H1 (cell line): ENCODE measurements at regions not wholly inside any gene's neighbourhood (a gene's known extent, or its start where the extent isn't known, plus 50 kb on each side); places are given as distances from the start of the nearest gene placed in this dataset.

Source experiments
- CTCF ChIA-PET: fragments of 300-600 bp; sonication (Branson Sonifier 250); formaldehyde crosslinking; loops from one replicate; lab custom pipeline; 2021; ENCODE audit not compliant: partially characterized antibody; lab: Charles Lee
- POLR2A ChIA-PET: fragments of 300-600 bp; sonication (Branson Sonifier 250); formaldehyde crosslinking; loops from one replicate; lab custom pipeline; 2021; ENCODE audit warnings: inconsistent platforms; ENCODE audit not compliant: partially characterized antibody; lab: Charles Lee
- DNase-seq, 2 experiments: peaks; one replicate each; pipeline versions ENCODE4 v3.0.0 to v3.0.0-alpha.2; 2010 to 2022; ENCODE audit warnings: low spot score in 2 of 2, low read depth in 1 of 2, mixed read lengths in 1 of 2
- FAIRE-seq: peaks from 2 replicates; lab custom pipeline; 2011; peaks lifted over from hg19 to GRCh38; lab: Jason Lieb, UNC
- H2AFZ ChIP-seq: 2 replicates; pipeline ENCODE4 v1.8.1; 2012; ENCODE audit warnings: low read length, inconsistent platforms
- H2AK5ac ChIP-seq: 2 replicates; pipeline ENCODE4 v1.6.1; 2013; ENCODE audit warnings: low read depth, low read length
- H2BK120ac ChIP-seq: replicated peaks from 2 replicates; pipeline ENCODE3; 2013; ENCODE audit warnings: low read depth, low read length, inconsistent platforms
- H2BK12ac ChIP-seq: 2 replicates; pipeline ENCODE4 v1.6.1; 2013; ENCODE audit warnings: low read depth, low read length
- H2BK15ac ChIP-seq: 2 replicates; pipeline ENCODE4 v1.6.1; 2013; ENCODE audit warnings: low read length
- H2BK20ac ChIP-seq: 2 replicates; pipeline ENCODE4 v1.6.1; 2013; ENCODE audit warnings: low read length
- H2BK5ac ChIP-seq: 2 replicates; pipeline ENCODE4 v1.6.1; 2013; ENCODE audit warnings: low read depth, low read length
- H3K14ac ChIP-seq: 2 replicates; pipeline ENCODE4 v1.6.1; 2013; ENCODE audit warnings: inconsistent platforms; ENCODE audit not compliant: insufficient read length
- H3K18ac ChIP-seq: 2 replicates; pipeline ENCODE4 v1.6.1; 2013; ENCODE audit warnings: low read length; ENCODE audit errors: extremely low read depth
- H3K23ac ChIP-seq: 2 replicates; pipeline ENCODE4 v1.6.1; 2013; ENCODE audit warnings: inconsistent platforms; ENCODE audit not compliant: insufficient read length
- H3K23me2 ChIP-seq: 2 replicates; pipeline ENCODE4 v1.6.1; 2013; ENCODE audit warnings: low read depth, low read length
- H3K27ac ChIP-seq: 2 replicates; pipeline ENCODE4 v1.6.1; 2011; ENCODE audit warnings: low read depth, low read length, inconsistent platforms
- H3K27me3 ChIP-seq, 4 experiments: replicated peaks in 1 of 4; 1 replicate in 1 of 4; 2 replicates in 3 of 4; pipeline versions ENCODE4 v1.6.1 to v1.8.1; 2011 to 2013; ENCODE audit warnings: low read length in 3 of 4, mild to moderate bottlenecking in 3 of 4, inconsistent platforms in 2 of 4, mixed read lengths in 2 of 4, moderate library complexity in 1 of 4; ENCODE audit not compliant: control insufficient read depth in 3 of 4, insufficient read depth in 3 of 4; ENCODE audit errors: extremely low read depth in 1 of 4
- H3K36me3 ChIP-seq, 4 experiments: 2 replicates each; pipeline versions ENCODE4 v1.6.1 to v1.8.1; 2011 to 2013; ENCODE audit warnings: mild to moderate bottlenecking in 4 of 4, low read length in 3 of 4, moderate library complexity in 2 of 4, control low read depth in 1 of 4, inconsistent platforms in 1 of 4; ENCODE audit not compliant: insufficient read depth in 4 of 4, control insufficient read depth in 2 of 4
- H3K4ac ChIP-seq: replicated peaks from 2 replicates; pipeline ENCODE3; 2013; ENCODE audit warnings: low read length, low read depth, mixed read lengths, inconsistent platforms; ENCODE audit not compliant: insufficient read length
- H3K4me1 ChIP-seq, 4 experiments: replicated peaks in 1 of 4; 1 replicate in 1 of 4; 2 replicates in 3 of 4; pipeline versions ENCODE4 v1.6.1 to v1.8.1; 2011 to 2013; ENCODE audit warnings: low read length in 3 of 4, inconsistent platforms in 2 of 4, mixed read lengths in 1 of 4; ENCODE audit not compliant: insufficient read depth in 4 of 4, control insufficient read depth in 3 of 4
- H3K4me2 ChIP-seq, 2 experiments: 2 replicates each; pipeline versions ENCODE4 v1.6.1 to v1.8.1; 2011 to 2013; ENCODE audit warnings: low read depth in 2 of 2, low read length in 2 of 2, control low read depth in 1 of 2, inconsistent platforms in 1 of 2, mild to moderate bottlenecking in 1 of 2; ENCODE audit not compliant: insufficient read depth in 1 of 2
- H3K4me3 ChIP-seq, 4 experiments: fragments of 200-600, 300-600 bp in 1 of 4; sonication (generic), shearing (Covaris generic), sonication (Bioruptor Twin) in 1 of 4; 2 replicates each; pipeline versions ENCODE4 v1.5.1 to v1.8.1; 2011 to 2016; ENCODE audit warnings: low read length in 4 of 4, low read depth in 3 of 4, control low read depth in 2 of 4, inconsistent platforms in 2 of 4, mild to moderate bottlenecking in 2 of 4, mixed read lengths in 1 of 4, moderate library complexity in 1 of 4; ENCODE audit not compliant: insufficient read depth in 2 of 4; ENCODE audit errors: extremely low read depth in 1 of 4
- H3K56ac ChIP-seq: replicated peaks from 2 replicates; pipeline ENCODE3; 2013; ENCODE audit warnings: low read depth, mild to moderate bottlenecking, mixed read lengths, low read length, inconsistent platforms; ENCODE audit not compliant: insufficient read length
- H3K79me1 ChIP-seq: 2 replicates; pipeline ENCODE4 v1.6.1; 2013; ENCODE audit warnings: low read depth, low read length, control low read depth
- H3K79me2 ChIP-seq, 2 experiments: 2 replicates each; pipeline versions ENCODE4 v1.6.1 to v1.8.1; 2012 to 2013; ENCODE audit warnings: low read length in 2 of 2, mild to moderate bottlenecking in 2 of 2, inconsistent platforms in 1 of 2; ENCODE audit not compliant: insufficient read depth in 2 of 2, control insufficient read depth in 1 of 2
- H3K9ac ChIP-seq, 4 experiments: replicated peaks in 1 of 4; 1 replicate in 1 of 4; 2 replicates in 3 of 4; pipeline versions ENCODE4 v1.6.1 to v1.8.1; 2011 to 2013; ENCODE audit warnings: low read depth in 3 of 4, low read length in 3 of 4, control low read depth in 2 of 4, mild to moderate bottlenecking in 2 of 4, moderate library complexity in 2 of 4, inconsistent platforms in 1 of 4; ENCODE audit errors: extremely low read depth in 1 of 4
- H3K9me3 ChIP-seq, 2 experiments: 2 replicates each; pipeline versions ENCODE4 v1.6.1 to v1.8.1; 2012 to 2013; ENCODE audit warnings: mild to moderate bottlenecking in 2 of 2, moderate library complexity in 2 of 2, control low read depth in 1 of 2, inconsistent platforms in 1 of 2, low read depth in 1 of 2, low read length in 1 of 2, mixed read lengths in 1 of 2; ENCODE audit not compliant: insufficient read depth in 2 of 2
- H4K20me1 ChIP-seq, 2 experiments: replicated peaks in 1 of 2; 2 replicates each; pipeline versions ENCODE3 to v1.8.1; 2011 to 2013; ENCODE audit warnings: inconsistent platforms in 2 of 2, low read length in 2 of 2, mild to moderate bottlenecking in 1 of 2; ENCODE audit not compliant: insufficient read depth in 2 of 2, control insufficient read depth in 1 of 2
- H4K5ac ChIP-seq: 2 replicates; pipeline ENCODE4 v1.6.1; 2013; ENCODE audit warnings: low read length, low read depth, mixed read lengths, inconsistent platforms; ENCODE audit not compliant: insufficient read length
- H4K8ac ChIP-seq: 2 replicates; pipeline ENCODE4 v1.8.0; 2013; ENCODE audit warnings: mild to moderate bottlenecking, moderate library complexity, low read length, inconsistent platforms; ENCODE audit not compliant: insufficient read depth; ENCODE audit errors: extremely low read depth
- H4K91ac ChIP-seq: replicated peaks from 2 replicates; pipeline ENCODE3; 2013; ENCODE audit warnings: low read length, mixed read lengths, inconsistent platforms; ENCODE audit not compliant: insufficient read length
- CTBP2 ChIP-seq: IDR thresholded peaks from 2 replicates; pipeline ENCODE4 v1.7.0; 2011; ENCODE audit warnings: borderline replicate concordance, mild to moderate bottlenecking, moderate library complexity, mixed read lengths, low read length; ENCODE audit not compliant: insufficient read depth, insufficient read length
- HDAC6 ChIP-seq: IDR thresholded peaks from one replicate; pipeline ENCODE4 v1.7.1; 2012; ENCODE audit warnings: low read depth, mild to moderate bottlenecking, inconsistent platforms, low read length, moderate library complexity
- JUND ChIP-seq: IDR thresholded peaks from 2 replicates; pipeline ENCODE4 v1.6.1; 2011; ENCODE audit warnings: mild to moderate bottlenecking, improper control_type of control experiment, low read length
- MAX ChIP-seq: IDR thresholded peaks from 2 replicates; pipeline ENCODE4 v1.6.1; 2012; ENCODE audit warnings: inconsistent platforms
- NRF1 ChIP-seq: IDR thresholded peaks from 2 replicates; pipeline ENCODE4 v1.6.1; 2011; ENCODE audit warnings: mild to moderate bottlenecking, low read depth, low read length, improper control_type of control experiment
- USF2 ChIP-seq: IDR thresholded peaks from 2 replicates; pipeline ENCODE4 v1.6.1; 2011; ENCODE audit warnings: low read length, improper control_type of control experiment
- YY1 ChIP-seq: IDR thresholded peaks from 2 replicates; pipeline ENCODE4 v1.6.1; 2011; ENCODE audit warnings: low read depth, mild to moderate bottlenecking, low read length
- ZNF274 ChIP-seq: IDR thresholded peaks from 2 replicates; pipeline ENCODE4 v1.7.0; 2012; ENCODE audit warnings: low read length, borderline replicate concordance; ENCODE audit errors: extremely low read depth
- WGBS, 2 experiments: shearing (Covaris generic) in 1 of 2; methylation state at CpG; one replicate each; pipeline versions ENCODE4 v1.1.6 to v1.1.7; 2013 to 2015; ENCODE audit warnings: low lambda C conversion rate in 2 of 2, mixed read lengths in 2 of 2, inconsistent platforms in 1 of 2, low coverage in 1 of 2, missing lambda C conversion rate in 1 of 2; ENCODE audit not compliant: insufficient replicate concordance in 2 of 2, insufficient coverage in 1 of 2, insufficient read length in 1 of 2; ENCODE audit errors: extremely low coverage in 1 of 2, missing lambda C conversion rate in 1 of 2; 5-methylcytosine and 5-hydroxymethylcytosine counted together

- H4K20me1 ChIP-seq, result no peaks in the 10 kb centered on the region
- no peak overlapping the region for H3K14ac ChIP-seq
- 95% methylated on average over 4 of the region's 4 CpGs; no CpG with 5 or more reads in 1 of the 2 experiments for WGBS, 2 experiments
- no peak overlapping the region for H2BK5ac ChIP-seq
- H2AFZ ChIP-seq, result no peak overlapping the region
- H2BK120ac ChIP-seq, result no peak overlapping the region
- no peak overlapping the region for H3K56ac ChIP-seq
- ChIA-PET CTCF (interaction anchor here (0.9 to 1.0 kb wide), 2 partner anchors 84 to 212 kb away, joined by 3 to 4 read pairs; no protein-coding TSS in a partner anchor), POLR2A (interaction anchor here (0.9 to 1.9 kb wide), 2 partner anchors 11 to 18 kb away, joined by 3 to 4 read pairs; no protein-coding TSS in a partner anchor)
- no peaks in the 10 kb centered on the region for H3K23me2 ChIP-seq
- H3K4me1 ChIP-seq, result peaks cover 0 to 3% (median 0%) of the 10 kb centered on the region in 4 experiments; a peak in 1 of 7 replicates
- H3K4ac ChIP-seq, result no peak overlapping the region
- no peak overlapping the region for H4K8ac ChIP-seq
- no peak overlapping the region for H2BK20ac ChIP-seq
- H4K5ac ChIP-seq, result no peak overlapping the region
- H3K36me3 ChIP-seq, result no peaks in the 10 kb centered on the region
- no peak overlapping the region for H3K4me2 ChIP-seq
- H3K27ac ChIP-seq, result no peak overlapping the region
- DNase-seq (no peak), FAIRE-seq (no peak)
- no peak overlapping the region for H2BK12ac ChIP-seq
- TF ChIP-seq MAX (no peak), YY1 (no peak), JUND (no peak), HDAC6 (no peak), NRF1 (no peak), ZNF274 (no peak), USF2 (no peak), CTBP2 (no peak)
- no peaks in the 10 kb centered on the region for H3K9me3 ChIP-seq
- no peak overlapping the region for H3K4me3 ChIP-seq
- H3K18ac ChIP-seq, result no peak overlapping the region
- no peaks in the 10 kb centered on the region for H3K27me3 ChIP-seq
- no peak overlapping the region for H2BK15ac ChIP-seq
- H4K91ac ChIP-seq, result no peak overlapping the region
- H2AK5ac ChIP-seq, result no peak overlapping the region
- no peak overlapping the region for H3K23ac ChIP-seq
- no peaks in the 10 kb centered on the region for H3K79me2 ChIP-seq
- H3K9ac ChIP-seq, result no peak overlapping the region
- H3K79me1 ChIP-seq, result no peaks in the 10 kb centered on the region
Observed at GRCh38 chr2:196538189-196538588, 101.3 kb upstream of the CCDC150 start.
